ENCODE measurements at regions not wholly inside any gene's neighbourhood (a gene's known extent, or its start where the extent isn't known, plus 50 kb on each side); places are given as distances from the start of the nearest gene placed in this dataset.

DNA sequence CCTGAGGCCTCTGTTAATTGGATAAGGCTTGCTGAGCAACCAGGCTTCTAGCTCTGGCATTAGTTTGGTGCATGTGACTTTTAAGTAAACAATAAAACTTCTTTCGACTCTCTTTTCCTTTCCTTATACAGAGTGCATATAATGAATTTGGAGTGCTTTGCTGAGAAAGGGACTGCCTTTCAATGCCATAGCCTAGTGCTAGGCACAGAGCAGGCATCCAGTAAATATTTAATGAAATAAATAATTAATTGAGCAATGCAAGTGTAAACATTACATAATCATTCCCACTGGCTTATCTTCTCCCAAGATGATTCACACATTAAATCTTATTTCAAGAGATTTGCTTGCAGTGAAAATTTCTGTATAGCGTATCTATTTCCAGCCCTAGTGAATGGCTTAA lies 74.1 kb downstream of the NMUR2 start:
- no peak overlapping the region for H3K9ac ChIP-seq (replicated peaks; ENCODE audit: extremely low read depth, insufficient read depth, low read length)
- ChIA-PET POLR2A (no interaction called here), CTCF (no interaction called here)
- no peaks in the 10 kb centered on the region for H3K27me3 ChIP-seq (ENCODE audit: control insufficient read depth in 2 of 2, insufficient read depth in 2 of 2, low read length in 2 of 2)
- DNase-seq (ENCODE audit: low read depth, low spot score) (no peak), FAIRE-seq (no peak)
- H3K4me2 ChIP-seq (ENCODE audit: insufficient read depth, low read length), result no peak overlapping the region
- no peaks in the 10 kb centered on the region for H3K4me1 ChIP-seq (ENCODE audit: control insufficient read depth, extremely low read depth, insufficient read depth, low read length)
- no peak overlapping the region for H3K4me3 ChIP-seq (replicated peaks in 1 of 3; ENCODE audit: insufficient read depth in 1 of 3, low read depth in 1 of 3, low read length in 3 of 3)
- no TSS peak for BruUV-seq (replicated peaks)
- intact Hi-C loops (cut with micrococcal nuclease), result no loop called here
- no peaks in the 10 kb centered on the region for H4K20me1 ChIP-seq (replicated peaks; ENCODE audit: control insufficient read depth, extremely low read depth, insufficient read depth, low read length)
- dilution Hi-C loops (cut with MboI; ENCODE audit: extremely low pct_ligation_motif_present, low sequenced_read_pairs), result no loop called here
- no peak for TF ChIP-seq JUN (IDR thresholded peaks at IDR 0.05; ENCODE audit: borderline replicate concordance, insufficient read depth, insufficient read length, low read depth)
- TF ChIP-seq EZH2 (IDR thresholded peaks at IDR 0.05; ENCODE audit: borderline replicate concordance, low read depth, low read length, severe bottlenecking), result no peak
- TF ChIP-seq POLR2AphosphoS5 (IDR thresholded peaks at IDR 0.05; ENCODE audit: insufficient read depth, low read depth, low read length), result no peak
- TF ChIP-seq MAX (IDR thresholded peaks at IDR 0.05; ENCODE audit: insufficient read depth, insufficient read length), result no peak
- TF ChIP-seq MYC (IDR thresholded peaks at IDR 0.05; ENCODE audit: low read depth, low read length), result no peak
- TF ChIP-seq GATA2 (IDR thresholded peaks at IDR 0.05; ENCODE audit: insufficient read depth, insufficient read length, low read depth, low read length), result no peak
- no peak for TF ChIP-seq POLR2A (IDR thresholded peaks at IDR 0.05; ENCODE audit: low read depth, low read length)
- TF ChIP-seq, protein P1, sequence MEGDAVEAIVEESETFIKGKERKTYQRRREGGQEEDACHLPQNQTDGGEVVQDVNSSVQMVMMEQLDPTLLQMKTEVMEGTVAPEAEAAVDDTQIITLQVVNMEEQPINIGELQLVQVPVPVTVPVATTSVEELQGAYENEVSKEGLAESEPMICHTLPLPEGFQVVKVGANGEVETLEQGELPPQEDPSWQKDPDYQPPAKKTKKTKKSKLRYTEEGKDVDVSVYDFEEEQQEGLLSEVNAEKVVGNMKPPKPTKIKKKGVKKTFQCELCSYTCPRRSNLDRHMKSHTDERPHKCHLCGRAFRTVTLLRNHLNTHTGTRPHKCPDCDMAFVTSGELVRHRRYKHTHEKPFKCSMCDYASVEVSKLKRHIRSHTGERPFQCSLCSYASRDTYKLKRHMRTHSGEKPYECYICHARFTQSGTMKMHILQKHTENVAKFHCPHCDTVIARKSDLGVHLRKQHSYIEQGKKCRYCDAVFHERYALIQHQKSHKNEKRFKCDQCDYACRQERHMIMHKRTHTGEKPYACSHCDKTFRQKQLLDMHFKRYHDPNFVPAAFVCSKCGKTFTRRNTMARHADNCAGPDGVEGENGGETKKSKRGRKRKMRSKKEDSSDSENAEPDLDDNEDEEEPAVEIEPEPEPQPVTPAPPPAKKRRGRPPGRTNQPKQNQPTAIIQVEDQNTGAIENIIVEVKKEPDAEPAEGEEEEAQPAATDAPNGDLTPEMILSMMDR (IDR thresholded peaks at IDR 0.05; ENCODE audit: extremely low read depth in 1 of 2, insufficient read depth in 1 of 2, low read depth in 1 of 2, low read length in 2 of 2), result no peak
- TF ChIP-seq FOS (IDR thresholded peaks at IDR 0.05; ENCODE audit: borderline replicate concordance, insufficient read depth, low read length), result no peak
- H3K36me3 ChIP-seq (ENCODE audit: control insufficient read depth in 2 of 2, extremely low read depth in 1 of 2, insufficient read depth in 2 of 2, low read length in 2 of 2), result no peaks in the 10 kb centered on the region
- H3K9me3 ChIP-seq (replicated peaks; ENCODE audit: control insufficient read depth, insufficient read depth, low read length), result no peaks in the 10 kb centered on the region
- H3K79me2 ChIP-seq (ENCODE audit: control insufficient read depth, insufficient read depth, low read length), result no peaks in the 10 kb centered on the region
- H3K9me1 ChIP-seq (replicated peaks; ENCODE audit: control insufficient read depth, extremely low read depth, insufficient read depth, low read length), result no peaks in the 10 kb centered on the region
- no peak overlapping the region for H3K27ac ChIP-seq (ENCODE audit: insufficient read depth, low read depth, low read length)
- no peak overlapping the region for H2AFZ ChIP-seq (ENCODE audit: low read depth, low read length)

Measured in endothelial cell of umbilical vein (primary cell).